GM18519 (cell line): ENCODE measurements at regions not wholly inside any gene's neighbourhood (a gene's known extent, or its start where the extent isn't known, plus 50 kb on each side); places are given as distances from the start of the nearest gene placed in this dataset.
A peak's percentile ranks its signal among the peaks of the same experiment; 100 is the strongest.

Experiments
- ATAC-seq: cut with Tn5 transposase; IDR thresholded peaks from one replicate; pipeline ENCODE4 v1.9.1; 2021; ENCODE audit warnings: mild to moderate bottlenecking, moderate library complexity; ENCODE audit not compliant: unreplicated experiment, low FRiP score

DNA sequence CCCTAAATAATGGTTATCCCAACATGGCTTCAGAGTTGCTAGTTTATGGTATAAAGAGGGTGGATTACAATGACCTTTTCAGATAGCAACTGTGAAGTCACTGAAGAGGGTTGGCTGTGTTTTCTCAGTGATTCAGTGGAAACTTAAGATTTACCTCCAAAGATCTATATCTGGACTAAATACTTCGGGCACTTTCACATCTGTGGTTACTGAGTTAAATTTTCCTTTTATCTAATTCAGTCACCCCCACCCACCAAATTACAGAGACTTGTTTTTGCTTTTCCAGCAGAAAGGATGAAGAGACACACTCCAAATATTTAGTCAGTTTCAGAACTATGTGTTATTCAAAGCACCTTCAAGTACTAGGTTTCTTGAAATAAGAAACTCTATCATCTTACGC lies 573.2 kb downstream of the CCDC171 start:
- ATAC-seq = no peak

DNA sequence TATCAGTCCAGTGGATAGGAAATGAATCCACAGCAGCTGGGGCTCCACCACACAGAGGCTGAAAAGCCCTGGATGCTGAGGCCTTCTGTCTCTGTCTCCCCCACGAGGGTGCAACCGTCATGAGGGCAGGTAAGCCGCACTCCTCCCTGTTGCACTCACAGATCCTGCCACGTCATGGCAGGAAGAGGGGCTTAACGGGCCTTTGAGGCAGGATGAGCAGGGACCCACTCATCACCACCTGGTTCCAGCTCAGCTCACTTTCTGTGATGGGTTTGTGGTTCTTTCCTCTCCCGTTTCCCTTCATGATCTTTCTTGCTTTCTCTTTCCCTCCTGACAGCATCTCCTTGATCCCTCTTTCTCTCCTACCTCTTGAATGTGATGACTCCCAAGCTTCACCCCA lies 575.2 kb downstream of the CCDC171 start:
- no peak for ATAC-seq

DNA sequence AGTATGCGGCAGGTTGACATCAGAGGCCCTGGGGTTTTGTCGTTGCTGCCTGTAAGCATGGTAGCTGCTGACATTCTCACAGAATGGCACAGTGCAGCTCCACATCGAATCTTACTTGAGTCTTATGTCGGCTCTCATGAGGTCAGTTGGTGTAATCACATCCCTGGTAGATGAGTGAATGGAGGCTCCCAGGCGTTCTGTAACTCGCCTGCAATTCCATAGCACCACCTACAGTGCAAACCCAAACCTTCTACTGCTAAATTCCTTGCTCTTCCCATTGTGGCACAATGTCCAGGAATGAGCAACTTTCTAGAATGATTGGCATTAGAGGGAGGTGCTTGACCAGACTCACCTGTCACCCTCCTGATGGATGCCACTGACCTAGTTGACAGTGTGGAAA lies 578.4 kb downstream of the CCDC171 start:
- no peak for ATAC-seq

DNA sequence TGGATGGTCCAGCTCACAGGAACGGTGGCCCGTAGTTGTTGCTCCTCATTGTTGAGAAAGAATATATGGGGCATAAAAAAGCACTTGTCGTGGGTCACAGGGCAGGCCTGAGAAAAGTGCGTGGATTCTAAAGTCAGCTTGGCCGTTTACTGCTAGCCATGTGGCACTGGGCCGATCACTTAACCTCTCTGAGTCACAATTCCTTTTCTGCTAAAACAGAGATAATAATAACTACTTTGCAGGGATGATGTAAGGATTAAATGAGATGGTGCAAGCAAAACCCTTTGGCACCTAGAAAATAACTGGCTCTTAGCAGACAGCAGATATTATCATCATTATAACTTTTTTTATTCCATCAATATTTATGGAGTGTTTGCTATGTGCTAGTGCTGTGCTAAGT lies 579.7 kb downstream of the CCDC171 start:
- ATAC-seq = no peak

DNA sequence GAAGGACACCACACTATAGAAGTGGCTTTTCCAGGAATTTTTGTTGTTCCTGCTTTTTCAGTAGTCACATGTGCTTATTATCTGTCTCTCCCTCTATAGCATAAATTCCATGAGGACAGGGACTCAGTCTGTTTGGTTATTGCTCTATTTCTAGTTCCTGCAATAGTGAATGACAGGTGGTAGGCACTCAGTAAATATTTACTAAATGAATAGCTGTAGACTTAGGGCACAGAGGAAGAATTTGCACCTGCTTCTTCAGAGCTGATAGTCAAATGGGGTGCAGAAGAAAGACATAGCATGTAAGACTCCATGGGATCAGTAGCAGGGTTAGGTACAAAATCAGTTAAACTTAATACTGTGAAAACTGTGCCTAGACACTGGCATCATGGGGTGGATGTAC lies 580.2 kb downstream of the CCDC171 start:
- ATAC-seq = no peak

DNA sequence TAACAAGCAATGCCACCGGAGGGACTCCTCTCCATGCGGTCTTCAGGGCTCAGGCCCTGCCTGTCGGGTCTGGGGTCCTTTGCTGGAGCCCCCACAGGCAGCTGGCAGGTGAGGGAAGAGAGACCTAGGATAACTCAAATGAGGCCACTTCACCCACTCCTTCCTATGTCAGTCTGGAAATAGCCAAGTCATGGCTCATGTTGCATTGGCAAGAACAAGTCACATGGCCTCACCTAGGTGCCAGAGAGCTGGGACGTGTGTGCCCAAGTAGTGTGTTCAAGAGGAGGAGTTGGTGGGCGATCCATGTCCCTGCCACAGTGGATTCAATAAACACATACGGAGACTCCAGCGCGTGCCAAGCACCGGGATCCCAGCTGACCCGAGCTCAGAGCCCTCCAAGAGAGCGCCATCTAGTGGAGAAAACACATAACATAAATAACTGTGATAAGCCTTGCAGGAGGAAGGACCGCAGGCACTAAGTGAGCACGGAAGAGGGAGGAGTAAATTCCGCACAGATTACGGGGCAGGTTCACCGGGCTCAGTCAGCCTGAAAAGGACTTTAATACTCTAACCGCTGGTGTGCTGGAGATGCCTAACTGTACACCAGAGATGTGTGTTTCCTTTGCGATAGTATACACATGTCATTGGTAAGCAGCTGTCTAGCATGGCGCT lies 580.8 kb downstream of the CCDC171 start:
- peak; percentile 88 for ATAC-seq

DNA sequence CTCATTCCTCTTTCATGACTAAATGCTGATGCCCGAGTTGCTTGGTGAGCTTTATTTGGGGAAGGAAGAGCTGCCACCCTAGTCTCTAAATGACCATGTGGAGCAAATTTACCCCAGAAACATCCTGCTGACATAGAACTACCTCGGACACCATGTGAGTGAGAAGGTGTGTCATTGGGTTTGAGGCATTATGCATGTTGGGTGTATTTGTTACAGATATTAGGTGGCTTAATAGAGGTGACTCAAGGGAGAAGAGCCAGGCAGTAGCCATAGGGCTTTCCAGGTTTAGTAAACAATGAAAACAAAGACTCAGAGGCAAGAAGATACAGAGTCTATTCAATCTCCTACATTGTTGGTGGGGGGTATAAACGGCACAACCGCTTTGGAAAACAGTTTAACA lies 581.5 kb downstream of the CCDC171 start:
- no peak for ATAC-seq

DNA sequence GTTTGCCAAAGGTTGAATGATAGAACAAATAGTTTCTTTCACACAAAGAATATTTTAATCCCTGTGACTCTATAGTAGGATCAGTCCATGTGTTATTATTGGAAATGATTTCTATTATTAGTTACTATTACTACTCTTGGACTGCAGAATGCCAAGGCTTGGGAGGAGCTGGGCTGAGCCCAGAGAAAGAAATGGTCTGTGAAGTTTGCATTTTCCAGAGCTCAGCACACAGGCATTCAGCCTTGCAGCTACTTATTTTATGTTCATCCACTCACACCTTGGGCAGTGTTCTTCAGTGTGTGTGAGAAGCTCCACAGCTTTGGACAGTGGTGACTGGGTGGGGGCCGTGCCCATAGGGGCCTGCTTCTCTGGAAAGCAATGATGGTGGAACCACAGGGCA lies 583.1 kb downstream of the CCDC171 start:
- ATAC-seq = no peak

DNA sequence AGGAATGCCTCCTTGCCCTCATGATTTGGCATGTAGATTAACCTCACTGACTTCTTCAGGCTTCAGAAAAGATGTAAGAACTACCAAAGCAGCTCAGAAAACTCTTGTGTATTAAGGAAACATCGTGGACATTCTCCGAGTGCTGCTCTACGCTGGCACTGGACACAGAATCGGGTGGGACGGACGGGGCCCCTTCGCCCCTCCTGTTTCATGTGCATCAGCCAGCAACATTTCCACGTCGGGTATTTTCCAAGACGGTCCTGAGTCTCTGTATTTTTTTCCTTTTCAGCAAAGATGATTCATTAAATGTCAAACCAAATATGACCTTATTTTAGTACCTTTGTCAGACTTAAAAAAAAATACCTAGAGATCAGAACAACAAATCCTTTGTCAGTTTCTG lies 583.6 kb downstream of the CCDC171 start:
- no peak for ATAC-seq

DNA sequence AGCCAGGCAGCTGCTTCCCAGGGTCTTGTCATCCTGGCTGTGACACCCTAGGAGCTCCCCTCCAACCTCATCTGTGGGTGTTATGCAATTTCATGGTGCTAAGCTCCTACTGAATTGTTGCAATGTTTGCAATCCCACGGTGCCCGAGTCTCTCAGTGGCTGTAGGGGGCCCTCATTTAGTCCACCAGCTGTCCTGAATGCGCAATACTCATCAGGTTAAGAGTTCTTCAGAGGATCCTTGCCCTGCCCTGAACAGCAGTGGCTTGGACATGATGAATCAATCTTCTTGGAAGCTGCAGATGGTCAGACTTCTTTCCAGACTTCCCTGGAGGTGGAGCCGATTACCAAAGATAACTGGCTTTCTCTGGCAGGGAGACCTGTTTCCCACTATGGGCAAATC lies 584.1 kb downstream of the CCDC171 start:
- no peak for ATAC-seq

DNA sequence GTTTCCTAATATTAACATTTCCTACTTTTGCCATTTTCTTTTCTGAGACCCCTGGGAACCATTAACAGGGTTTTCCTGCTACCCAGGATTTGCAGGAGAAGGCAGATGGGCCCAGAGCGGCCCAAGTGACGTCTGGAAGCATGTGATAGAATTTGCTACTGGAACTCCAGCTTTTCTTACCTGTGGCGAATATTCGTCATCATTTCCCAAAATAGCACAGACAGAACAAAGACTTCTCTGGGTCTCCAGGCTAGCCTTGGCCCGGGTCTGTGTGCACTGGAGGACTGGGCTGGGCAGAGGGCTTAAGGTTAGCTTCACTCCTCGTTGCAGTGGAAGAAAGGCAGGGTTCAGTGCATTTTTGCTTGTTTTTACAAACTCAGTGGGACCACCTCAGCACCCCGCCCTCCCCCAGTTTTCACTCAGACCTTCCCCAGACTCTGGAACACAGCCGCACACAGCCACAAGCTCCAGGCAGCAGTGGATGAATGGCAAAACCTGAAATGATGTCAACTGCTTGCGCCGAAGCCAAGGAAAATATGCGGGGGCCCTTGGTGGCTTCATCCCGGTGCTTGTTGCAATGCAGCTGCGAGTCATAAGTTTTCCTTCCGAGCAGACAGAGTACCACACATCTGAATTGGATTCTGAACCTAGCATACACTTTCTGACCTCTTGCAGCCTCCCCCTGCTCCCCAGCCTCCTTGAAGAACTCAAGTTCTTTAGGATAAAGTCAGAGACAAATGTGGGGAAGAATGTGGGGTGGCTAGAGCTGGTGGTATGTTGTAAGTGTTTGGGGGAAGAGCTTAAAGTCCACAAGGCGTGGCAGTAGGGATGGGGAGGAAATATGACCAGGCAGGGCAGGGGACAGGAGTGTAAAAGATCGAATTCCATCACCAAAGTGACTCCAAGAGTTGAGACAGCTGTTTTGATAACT lies 586.0 kb downstream of the CCDC171 start:
- ATAC-seq = no peak

DNA sequence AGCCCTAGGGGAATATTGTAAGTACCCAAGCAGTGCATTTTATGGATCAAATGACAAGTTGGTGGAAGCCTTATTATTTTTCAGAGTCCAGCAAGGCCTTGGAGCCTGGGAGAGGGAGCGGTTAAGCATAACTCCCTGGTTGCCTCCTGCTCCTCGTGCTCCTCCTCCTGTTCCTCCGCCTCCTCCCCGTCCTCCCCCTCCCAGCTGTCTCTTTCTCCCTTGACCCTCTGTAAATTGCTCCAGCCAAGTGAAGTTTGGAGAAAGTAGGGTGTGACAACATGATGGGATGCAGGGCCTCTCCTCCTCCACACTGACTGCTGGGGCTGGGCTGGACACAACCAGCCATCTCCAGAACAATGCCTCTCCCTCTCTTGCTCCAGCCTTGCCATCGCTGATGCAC lies 586.9 kb downstream of the CCDC171 start:
- ATAC-seq = no peak

DNA sequence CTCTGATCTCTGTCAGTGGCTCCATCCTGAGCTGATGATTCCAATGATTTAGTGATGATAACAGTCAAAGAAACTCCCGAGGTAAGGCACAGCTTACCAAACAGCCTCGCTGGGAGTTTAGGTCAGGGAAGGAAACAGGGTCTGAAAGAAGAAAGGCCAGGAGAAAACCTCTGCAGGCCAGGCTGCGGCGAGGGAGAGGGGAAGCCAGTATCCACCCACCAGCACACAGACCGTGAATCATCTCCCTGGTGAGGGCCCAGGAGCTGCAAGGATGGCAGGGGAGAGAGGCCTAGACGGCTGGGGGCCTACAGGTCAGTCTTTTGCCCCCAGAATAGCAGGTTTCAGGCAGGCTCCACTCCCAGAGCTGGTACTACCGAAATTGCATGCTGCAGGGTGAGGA lies 590.5 kb downstream of the CCDC171 start:
- no peak for ATAC-seq

DNA sequence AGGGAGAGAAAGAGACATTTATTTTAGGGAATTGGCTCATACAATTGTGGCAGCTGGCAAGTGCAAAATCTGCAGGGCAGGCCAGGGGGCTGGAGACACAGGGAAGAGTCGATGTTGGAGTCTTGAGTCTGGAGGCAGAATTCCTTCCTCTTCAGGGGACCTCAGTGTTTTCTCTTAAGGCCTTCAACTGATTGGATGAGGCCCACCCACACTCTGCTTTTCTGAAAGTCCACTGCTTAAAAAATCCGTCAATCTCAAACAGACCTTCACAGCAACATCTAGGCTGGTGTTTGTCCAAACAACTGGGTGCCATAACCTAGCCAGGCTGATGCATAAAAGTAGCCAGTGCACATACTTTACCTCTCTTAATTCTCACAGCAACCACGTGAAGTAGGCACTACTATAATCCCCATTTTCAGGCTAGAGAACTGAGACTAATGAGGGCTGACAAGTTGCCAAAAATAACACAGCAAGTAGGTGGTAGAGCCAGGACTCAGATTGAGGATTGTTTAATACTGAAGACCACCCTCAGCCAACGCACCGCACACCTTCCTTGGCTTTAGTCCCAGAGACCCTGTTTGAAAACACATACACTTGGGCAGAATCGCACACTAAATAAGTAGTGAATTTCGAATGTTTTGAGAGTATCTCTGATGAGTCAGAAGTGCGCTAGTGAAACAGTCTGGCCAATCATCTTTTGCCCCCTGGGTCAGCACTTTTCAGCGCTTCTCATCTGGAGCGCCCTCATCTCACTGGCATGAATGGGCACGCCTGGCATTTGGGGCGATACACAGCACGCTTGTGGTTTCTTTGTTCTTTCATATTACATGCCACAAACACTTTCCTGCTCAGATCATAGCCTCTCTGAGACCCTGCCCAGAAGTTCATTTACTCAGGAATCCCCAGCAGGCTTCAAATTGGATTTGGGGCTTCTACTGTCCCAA lies 591.4 kb downstream of the CCDC171 start:
- no peak for ATAC-seq

DNA sequence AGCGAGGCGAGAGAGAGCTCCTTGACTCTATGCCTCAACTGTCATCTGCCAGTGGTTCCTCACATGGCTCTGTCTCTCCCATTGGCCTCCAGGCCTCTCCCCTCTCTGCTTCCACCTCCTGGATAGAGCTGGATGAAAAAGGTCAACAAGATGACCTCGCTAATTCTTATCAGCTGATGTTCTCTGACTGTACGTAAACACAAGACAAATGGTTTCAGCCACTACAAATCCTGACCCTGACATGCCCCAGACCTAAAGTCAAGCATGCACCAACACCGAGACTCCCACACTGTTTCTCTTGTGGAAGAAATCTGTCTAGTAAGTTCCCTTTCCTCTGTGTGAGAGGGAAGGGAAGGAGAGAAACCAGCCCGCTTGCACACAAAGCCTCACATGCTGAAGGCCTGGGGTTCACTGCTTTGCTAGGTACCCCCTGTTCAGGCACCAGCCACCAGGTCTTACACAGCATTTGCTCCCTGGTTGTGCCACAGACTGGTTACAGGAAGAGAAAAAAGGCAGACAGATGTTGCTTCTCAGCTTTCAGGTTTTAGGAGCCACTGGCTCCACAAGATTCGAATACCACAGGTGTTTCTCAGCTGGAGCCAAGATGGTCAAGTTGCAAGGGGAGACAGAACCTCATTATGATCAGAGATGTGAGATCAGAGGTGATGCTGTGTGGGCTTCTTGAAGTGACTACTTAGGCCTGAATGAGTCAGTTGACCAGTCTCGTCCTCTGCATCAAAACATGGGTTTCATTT lies 592.5 kb downstream of the CCDC171 start:
- ATAC-seq = no peak

DNA sequence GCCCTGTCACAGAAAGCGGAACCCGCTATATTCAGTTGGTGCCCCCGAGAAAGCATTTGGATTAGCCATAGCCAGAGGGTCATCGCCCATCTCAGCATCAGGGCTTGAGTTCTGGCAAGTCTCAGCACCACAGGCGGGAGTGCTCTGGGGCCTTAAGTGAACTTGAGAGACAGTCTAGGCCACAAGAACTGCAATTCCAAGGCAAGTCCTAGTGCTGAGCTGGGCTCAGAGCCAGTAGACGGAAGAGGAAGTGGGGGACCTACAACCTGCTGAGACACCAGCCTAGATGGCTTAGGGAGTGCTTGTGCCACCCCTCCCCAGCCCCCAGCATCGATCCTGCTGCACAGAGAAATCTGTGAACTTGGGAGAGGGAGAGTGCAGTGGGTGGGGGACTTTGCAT lies 594.9 kb downstream of the CCDC171 start:
- no peak for ATAC-seq

DNA sequence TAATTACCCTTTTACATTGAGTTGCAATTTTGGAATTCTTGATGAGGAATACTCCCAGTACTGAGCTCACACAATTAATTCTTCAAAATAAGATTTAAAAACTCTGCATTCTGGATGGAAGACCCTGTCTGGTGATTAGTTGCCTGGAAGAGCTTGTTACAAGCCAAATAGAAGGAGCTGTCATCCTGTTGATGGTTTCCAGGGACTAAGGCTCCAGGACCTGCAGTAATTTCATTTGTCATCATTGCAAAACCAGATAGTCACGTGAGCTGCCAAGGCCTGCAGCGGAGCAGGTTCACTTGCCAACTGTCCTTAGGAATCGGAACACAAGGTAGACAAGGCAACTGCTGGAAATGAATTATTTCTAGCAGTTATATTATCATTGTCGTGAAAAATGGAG lies 597.7 kb downstream of the CCDC171 start:
- ATAC-seq = no peak

DNA sequence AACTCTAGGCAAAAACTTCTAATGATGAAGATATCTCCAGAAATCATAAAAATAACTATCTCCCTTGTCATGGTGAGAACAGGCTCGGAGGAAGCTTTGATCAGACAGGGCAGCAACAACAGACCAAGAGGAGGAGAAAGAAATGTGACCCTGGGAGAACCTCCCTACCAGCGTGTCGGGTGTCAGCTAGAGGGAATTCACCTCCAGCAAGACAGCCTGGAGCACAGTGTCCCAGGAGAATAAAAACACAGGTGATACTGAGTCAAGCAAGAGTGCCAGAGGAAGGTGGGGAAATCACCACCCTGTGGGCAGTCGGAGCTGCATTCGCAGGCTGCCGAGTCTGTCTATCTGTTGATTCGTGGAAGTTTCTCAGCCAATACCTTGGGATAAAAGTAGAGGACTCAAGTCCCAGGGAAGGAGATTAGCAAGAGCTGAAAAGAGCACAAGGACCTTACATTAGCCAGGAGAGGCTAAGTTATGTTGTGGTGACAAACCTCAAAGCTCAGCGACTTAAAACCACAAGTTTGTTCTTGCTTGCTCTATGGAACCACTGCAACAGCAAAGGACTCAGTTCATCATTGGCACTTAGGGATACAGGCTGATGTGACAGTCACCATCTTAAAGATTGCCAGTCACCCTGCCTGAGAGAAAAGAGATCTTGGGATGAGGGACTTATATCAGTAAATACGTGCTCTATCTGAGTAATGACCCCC lies 598.3 kb downstream of the CCDC171 start:
- ATAC-seq = no peak

DNA sequence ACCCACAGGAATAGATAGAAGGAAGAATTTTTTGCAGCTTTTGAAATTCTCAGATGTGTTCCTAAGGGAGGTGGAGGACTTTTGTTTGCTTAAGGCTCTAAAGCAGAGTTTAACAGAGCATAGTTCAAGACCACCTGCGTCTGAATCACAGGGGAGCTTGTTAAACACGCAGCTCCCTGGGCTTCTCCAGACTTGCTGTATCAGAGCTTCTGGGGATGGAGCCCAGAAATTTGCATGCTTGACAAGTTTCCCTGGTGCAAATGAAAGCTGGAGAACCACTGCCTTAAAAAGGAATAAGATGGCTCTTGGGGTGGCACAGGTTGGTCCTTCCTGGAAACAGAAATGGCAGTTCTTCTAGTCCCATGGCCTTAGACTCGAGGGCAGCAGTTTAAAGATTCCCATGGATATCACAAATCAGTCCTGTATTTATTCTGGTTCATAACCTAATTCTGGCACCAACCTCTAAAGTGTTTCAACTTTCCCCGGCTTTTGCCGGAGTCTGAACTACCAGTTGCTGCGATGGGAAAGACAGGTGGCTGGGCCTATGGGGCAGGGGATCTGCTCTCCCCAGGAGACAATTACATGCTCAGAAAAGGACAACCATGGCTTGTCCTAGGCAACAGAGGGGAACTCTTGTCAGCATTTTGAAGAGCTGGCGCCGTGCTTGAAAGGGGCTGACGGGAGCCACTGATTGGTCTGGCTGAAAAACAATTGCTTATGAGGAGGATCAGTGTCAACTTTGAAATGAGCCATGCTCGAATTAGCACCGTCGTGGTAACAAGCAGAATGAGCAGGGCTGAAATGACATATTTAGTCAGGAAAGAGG lies 599.6 kb downstream of the CCDC171 start:
- no peak for ATAC-seq
